Psoas muscle (tissue), 7 donors: ENCODE measurements at regions not wholly inside any gene's neighbourhood (a gene's known extent, or its start where the extent isn't known, plus 50 kb on each side); places are given as distances from the start of the nearest gene placed in this dataset.

Experiments
- ATAC-seq, 4 donors: fragments of 200-7000 bp; cut with Tn5 transposase; one replicate each; pipeline ENCODE4 v1.9.1; 2020; ENCODE audit warnings: moderate library complexity in 3 of 4, mild to moderate bottlenecking in 2 of 4
- DNase-seq, 2 donors: peaks; one replicate each; pipeline ENCODE4 v3.0.0-alpha.2; 2020
- H3K27ac ChIP-seq: fragments of 200-600 bp; one replicate; pipeline ENCODE4 v1.8.0; 2022
- H3K27me3 ChIP-seq, 3 donors: fragments of 200-600 bp in 1 of 3; one replicate each; pipeline versions ENCODE4 v1.6.1 to v1.8.0; 2013 to 2022; ENCODE audit warnings: low read length in 2 of 3, mild to moderate bottlenecking in 2 of 3, moderate library complexity in 1 of 3; ENCODE audit not compliant: insufficient read depth in 3 of 3
- H3K36me3 ChIP-seq, 2 donors: fragments of 200-600 bp in 1 of 2; one replicate each; pipeline versions ENCODE4 v1.6.1 to v1.8.0; 2013 to 2022; ENCODE audit warnings: low read depth in 1 of 2, mild to moderate bottlenecking in 1 of 2, moderate library complexity in 1 of 2; ENCODE audit not compliant: insufficient read depth in 1 of 2
- H3K4me1 ChIP-seq: fragments of 200-600 bp; one replicate; pipeline ENCODE4 v1.8.0; 2022
- H3K4me3 ChIP-seq: fragments of 200-600 bp; one replicate; pipeline ENCODE4 v1.8.0; 2022; ENCODE audit warnings: mild to moderate bottlenecking
- H3K9me3 ChIP-seq: fragments of 200-600 bp; one replicate; pipeline ENCODE4 v1.8.0; 2022
- CTCF ChIP-seq: fragments of 200-600 bp; IDR thresholded peaks from one replicate; pipeline ENCODE4 v1.8.0; 2022; ENCODE audit warnings: antibody characterized with exemption
- WGBS, 3 donors: extraction: QIAGEN DNeasy Blood & Tissue Kit; methylation state at CpG; one replicate each; pipeline versions ENCODE4 v1.1.6 to v1.1.7; 2013; 5-methylcytosine and 5-hydroxymethylcytosine counted together
- intact Hi-C, 2 donors: fragments of 100-400 bp; cut with DNase I; formaldehyde crosslinking; loops; one replicate each; pipeline versions ENCODE4 v1.11.0 to v1.14.2; 2022
- donor health status: healthy with polysubstance abuse.
- donor health status: DM: no; HTN: no; CAD: no; lungs with moderate emphysema.
- donor health status: Bipolar disorder and iron deficiency.
- donor health status: healthy.
- donor health status: DM: yes; HTN: yes; CAD: no.
- donor health status: DM: no; HTN: no; CAD: no.
- donor health status: DM: yes; HTN: yes; CAD: no.

- Histone ChIP-seq H3K9me3 (no peaks in the 10 kb centered on the region), H3K27me3 (no peaks in the 10 kb centered on the region), H3K36me3 (no peaks in the 10 kb centered on the region), H3K4me3 (no peak overlapping the region), H3K4me1 (no peaks in the 10 kb centered on the region), H3K27ac (no peak overlapping the region)
- intact Hi-C loops = no loop called here
- no peak for ATAC-seq
- WGBS, 3 donors = 73 to 75% (median 74%) methylated on average over 2 of the region's 2 CpGs
- no peak for TF ChIP-seq CTCF
- DNase-seq = no peak
Observed at GRCh38 chr1:106975944-106976343, 80.5 kb upstream of the PRMT6 start.

- H3K9me3 ChIP-seq = no peaks in the 10 kb centered on the region
- no peaks in the 10 kb centered on the region for H3K4me1 ChIP-seq
- H3K4me3 ChIP-seq = no peak overlapping the region
- no peaks in the 10 kb centered on the region for H3K27me3 ChIP-seq
- WGBS, 3 donors = 75 to 84% (median 80%) methylated on average over 3 of the region's 3 CpGs
- TF ChIP-seq CTCF = no peak
- intact Hi-C loops = no loop called here
- no peaks in the 10 kb centered on the region for H3K36me3 ChIP-seq
- no peak for DNase-seq
- no peak for ATAC-seq
- H3K27ac ChIP-seq = no peak overlapping the region
Observed at GRCh38 chr1:106978477-106979322, 77.8 kb upstream of the PRMT6 start.

- Histone ChIP-seq H3K27ac (no peak overlapping the region), H3K4me1 (no peaks in the 10 kb centered on the region), H3K4me3 (no peak overlapping the region), H3K27me3 (no peaks in the 10 kb centered on the region), H3K9me3 (no peaks in the 10 kb centered on the region), H3K36me3 (no peaks in the 10 kb centered on the region)
- WGBS, 3 donors = 51 to 63% (median 53%) methylated on average over 2 of the region's 2 CpGs
- DNase-seq (no peak), ATAC-seq (no peak)
- intact Hi-C loops = no loop called here
- no peak for TF ChIP-seq CTCF
Observed at GRCh38 chr1:106979371-106979770, 77.1 kb upstream of the PRMT6 start.

GRCh38 chr1:106980121-106980520, 76.4 kb upstream of the PRMT6 start:
- no peak overlapping the region for H3K27ac ChIP-seq
- DNase-seq = no peak
- H3K4me3 ChIP-seq = no peak overlapping the region
- no peaks in the 10 kb centered on the region for H3K36me3 ChIP-seq
- 13 to 31% (median 15%) methylated on average over 3 of the region's 3 CpGs for WGBS, 3 donors
- H3K4me1 ChIP-seq = no peaks in the 10 kb centered on the region
- TF ChIP-seq CTCF = no peak
- no peaks in the 10 kb centered on the region for H3K9me3 ChIP-seq
- intact Hi-C loops = no loop called here
- no peaks in the 10 kb centered on the region for H3K27me3 ChIP-seq
- no peak for ATAC-seq

- H3K4me1 ChIP-seq = no peaks in the 10 kb centered on the region
- intact Hi-C loops = no loop called here
- TF ChIP-seq CTCF = no peak
Observed at GRCh38 chr1:106984801-106985200, 71.7 kb upstream of the PRMT6 start.

More at GRCh38 chr1:106984801-106985200, 71.7 kb upstream of the PRMT6 start:
- Histone ChIP-seq H3K27ac (no peak overlapping the region), H3K4me3 (no peak overlapping the region), H3K36me3 (no peaks in the 10 kb centered on the region), H3K9me3 (no peaks in the 10 kb centered on the region), H3K27me3 (no peaks in the 10 kb centered on the region)
- no peak for DNase-seq
- no peak for ATAC-seq
